ENCODE measurements at regions not wholly inside any gene's neighbourhood (a gene's known extent, or its start where the extent isn't known, plus 50 kb on each side); places are given as distances from the start of the nearest gene placed in this dataset.

DNA sequence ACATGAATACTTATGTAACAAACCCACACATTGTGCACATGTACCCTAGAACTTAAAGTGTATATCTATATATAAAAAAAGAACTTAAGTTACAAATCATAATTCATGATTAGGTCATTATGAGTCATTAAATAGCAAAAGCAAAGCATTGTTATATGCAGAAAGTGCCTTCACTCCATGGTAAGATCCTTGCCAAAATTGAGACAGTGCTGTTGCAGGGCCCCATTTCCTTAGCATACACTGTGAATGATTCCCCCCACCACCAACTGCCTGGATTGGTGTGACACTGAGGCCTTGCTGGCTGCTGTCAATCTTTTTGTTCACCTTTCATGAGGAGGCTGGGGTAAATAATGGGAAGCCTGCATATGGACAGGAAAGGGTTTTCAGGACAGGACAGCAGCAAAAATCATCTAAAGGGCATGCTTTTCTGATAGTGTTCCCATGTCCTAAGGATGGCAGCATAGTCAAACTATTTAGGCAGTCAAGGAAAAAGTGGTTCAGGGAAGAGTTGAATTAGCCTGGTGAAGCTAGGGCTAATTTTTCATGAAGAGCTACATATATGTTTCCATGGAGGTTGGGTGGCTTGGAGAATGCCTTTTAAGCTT is 188.2 kb upstream of the ASCC3 start:
- no peak for TF ChIP-seq CTCF (IDR thresholded peaks at IDR 0.05; ENCODE audit: insufficient read depth, low read length, poor library complexity, severe bottlenecking)
- TF ChIP-seq EZH2phosphoT487 (conservative IDR thresholded peaks at IDR 0.05; ENCODE audit: low read length): no peak

Data from SU-DHL-6 (cell line).